ENCODE measurements at regions not wholly inside any gene's neighbourhood (a gene's known extent, or its start where the extent isn't known, plus 50 kb on each side); places are given as distances from the start of the nearest gene placed in this dataset.

GRCh38 chr5:58400737-58401136 lies 59.1 kb downstream of the PLK2 start:
- Histone ChIP-seq H3K9me1 (ENCODE audit: control insufficient read depth, extremely low read depth, insufficient read depth, low read length) (no peaks in the 10 kb centered on the region), H2AFZ (ENCODE audit: control insufficient read depth, low read length) (no peak overlapping the region), H3K9me3 (ENCODE audit: control insufficient read depth, low read depth, low read length) (no peaks in the 10 kb centered on the region), H3K79me2 (ENCODE audit: control insufficient read depth, insufficient read depth, low read length) (no peaks in the 10 kb centered on the region), H3K27me3 (ENCODE audit: control insufficient read depth, extremely low read depth, insufficient read depth, low read length) (no peaks in the 10 kb centered on the region), H3K27ac (ENCODE audit: control insufficient read depth, insufficient read depth, low read length) (no peak overlapping the region), H3K4me2 (ENCODE audit: control insufficient read depth, extremely low read depth, insufficient read depth, low read depth, low read length) (no peak overlapping the region), H3K4me3 (ENCODE audit: control insufficient read depth in 2 of 3, extremely low read depth in 1 of 3, insufficient read depth in 2 of 3, low read depth in 1 of 3, low read length in 3 of 3) (no peak overlapping the region), H3K9ac (ENCODE audit: control insufficient read depth, extremely low read depth, insufficient read depth, low read length) (no peak overlapping the region), H3K4me1 (ENCODE audit: control insufficient read depth, extremely low read depth, insufficient read depth, low read length) (peaks cover 24% of the 10 kb centered on the region), H3K36me3 (ENCODE audit: control insufficient read depth in 2 of 2, extremely low read depth in 1 of 2, insufficient read depth in 2 of 2, low read length in 2 of 2) (no peaks in the 10 kb centered on the region), H4K20me1 (ENCODE audit: control insufficient read depth, extremely low read depth, insufficient read depth, low read length) (no peaks in the 10 kb centered on the region)
- DNase-seq (ENCODE audit: low read depth, low spot score): no peak
- dilution Hi-C loops (cut with MboI; ENCODE audit: extremely low pct_ligation_motif_present, low sequenced_read_pairs): no loop called here
- TF ChIP-seq, protein P1, sequence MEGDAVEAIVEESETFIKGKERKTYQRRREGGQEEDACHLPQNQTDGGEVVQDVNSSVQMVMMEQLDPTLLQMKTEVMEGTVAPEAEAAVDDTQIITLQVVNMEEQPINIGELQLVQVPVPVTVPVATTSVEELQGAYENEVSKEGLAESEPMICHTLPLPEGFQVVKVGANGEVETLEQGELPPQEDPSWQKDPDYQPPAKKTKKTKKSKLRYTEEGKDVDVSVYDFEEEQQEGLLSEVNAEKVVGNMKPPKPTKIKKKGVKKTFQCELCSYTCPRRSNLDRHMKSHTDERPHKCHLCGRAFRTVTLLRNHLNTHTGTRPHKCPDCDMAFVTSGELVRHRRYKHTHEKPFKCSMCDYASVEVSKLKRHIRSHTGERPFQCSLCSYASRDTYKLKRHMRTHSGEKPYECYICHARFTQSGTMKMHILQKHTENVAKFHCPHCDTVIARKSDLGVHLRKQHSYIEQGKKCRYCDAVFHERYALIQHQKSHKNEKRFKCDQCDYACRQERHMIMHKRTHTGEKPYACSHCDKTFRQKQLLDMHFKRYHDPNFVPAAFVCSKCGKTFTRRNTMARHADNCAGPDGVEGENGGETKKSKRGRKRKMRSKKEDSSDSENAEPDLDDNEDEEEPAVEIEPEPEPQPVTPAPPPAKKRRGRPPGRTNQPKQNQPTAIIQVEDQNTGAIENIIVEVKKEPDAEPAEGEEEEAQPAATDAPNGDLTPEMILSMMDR (optimal IDR thresholded peaks at IDR 0.05 in 1 of 3, IDR thresholded peaks at IDR 0.05 in 1 of 3, conservative IDR thresholded peaks at IDR 0.05 in 1 of 3; ENCODE audit: extremely low read depth in 1 of 3, insufficient read depth in 2 of 3, low read length in 3 of 3): no peak
- no peak for TF ChIP-seq EZH2 (IDR thresholded peaks at IDR 0.05; ENCODE audit: low read length)
- FAIRE-seq: no peak

- FAIRE-seq (no peak), DNase-seq (ENCODE audit: low read depth, low spot score) (no peak)
- Histone ChIP-seq H3K9me1 (ENCODE audit: control insufficient read depth, extremely low read depth, insufficient read depth, low read length) (no peaks in the 10 kb centered on the region), H3K4me2 (ENCODE audit: control insufficient read depth, extremely low read depth, insufficient read depth, low read depth, low read length) (no peak overlapping the region), H3K4me3 (ENCODE audit: control insufficient read depth in 2 of 3, extremely low read depth in 1 of 3, insufficient read depth in 2 of 3, low read depth in 1 of 3, low read length in 3 of 3) (no peak overlapping the region), H3K36me3 (ENCODE audit: control insufficient read depth in 2 of 2, extremely low read depth in 1 of 2, insufficient read depth in 2 of 2, low read length in 2 of 2) (no peaks in the 10 kb centered on the region), H3K79me2 (ENCODE audit: control insufficient read depth, insufficient read depth, low read length) (no peaks in the 10 kb centered on the region), H3K9ac (ENCODE audit: control insufficient read depth, extremely low read depth, insufficient read depth, low read length) (no peak overlapping the region), H3K4me1 (ENCODE audit: control insufficient read depth, extremely low read depth, insufficient read depth, low read length) (peaks cover 16% of the 10 kb centered on the region), H3K27me3 (ENCODE audit: control insufficient read depth, extremely low read depth, insufficient read depth, low read length) (no peaks in the 10 kb centered on the region), H3K27ac (ENCODE audit: control insufficient read depth, insufficient read depth, low read length) (no peak overlapping the region), H4K20me1 (ENCODE audit: control insufficient read depth, extremely low read depth, insufficient read depth, low read length) (no peaks in the 10 kb centered on the region), H3K9me3 (ENCODE audit: control insufficient read depth, low read depth, low read length) (no peaks in the 10 kb centered on the region), H2AFZ (ENCODE audit: control insufficient read depth, low read length) (no peak overlapping the region)
- no peak for TF ChIP-seq EZH2 (IDR thresholded peaks at IDR 0.05; ENCODE audit: low read length)
- TF ChIP-seq, protein P1 (optimal IDR thresholded peaks at IDR 0.05 in 1 of 3, IDR thresholded peaks at IDR 0.05 in 1 of 3, conservative IDR thresholded peaks at IDR 0.05 in 1 of 3; ENCODE audit: extremely low read depth in 1 of 3, insufficient read depth in 2 of 3, low read length in 3 of 3): no peak
- dilution Hi-C loops (cut with MboI; ENCODE audit: extremely low pct_ligation_motif_present, low sequenced_read_pairs): no loop called here
These were observed 59.9 kb downstream of the PLK2 start for GRCh38 chr5:58399951-58400350.
